Lung (tissue), 11 donors: ENCODE measurements at regions not wholly inside any gene's neighbourhood (a gene's known extent, or its start where the extent isn't known, plus 50 kb on each side); places are given as distances from the start of the nearest gene placed in this dataset.

Experiments
- ATAC-seq: fragments of 200-7000 bp; cut with Tn5 transposase; one replicate; pipeline ENCODE4 v1.9.1; 2020; ENCODE audit warnings: moderate number of reproducible peaks; ENCODE audit not compliant: insufficient read depth, low FRiP score
- DNase-seq, 3 donors: peaks; one replicate each; pipeline ENCODE4 v3.0.0-alpha.2; 2013 to 2017
- H3K27ac ChIP-seq, 2 donors: one replicate each; pipeline ENCODE4 v1.5.1; 2013; ENCODE audit warnings: mild to moderate bottlenecking in 2 of 2, moderate library complexity in 2 of 2, control low read depth in 1 of 2, inconsistent platforms in 1 of 2, low read depth in 1 of 2, low read length in 1 of 2
- H3K27me3 ChIP-seq, 3 donors: one replicate each; pipeline ENCODE4 v1.5.1; 2013; ENCODE audit warnings: low read length in 2 of 3; ENCODE audit not compliant: control insufficient read depth in 3 of 3, insufficient read depth in 3 of 3
- H3K36me3 ChIP-seq, 4 donors: one replicate each; pipeline ENCODE4 v1.5.1; 2013; ENCODE audit warnings: low read length in 4 of 4, mild to moderate bottlenecking in 1 of 4, moderate library complexity in 1 of 4; ENCODE audit not compliant: control insufficient read depth in 4 of 4, insufficient read depth in 4 of 4
- H3K4me1 ChIP-seq, 5 donors: one replicate each; pipeline ENCODE4 v1.5.1; 2013; ENCODE audit warnings: low read length in 5 of 5, mild to moderate bottlenecking in 2 of 5, moderate library complexity in 1 of 5; ENCODE audit not compliant: control insufficient read depth in 5 of 5, insufficient read depth in 5 of 5
- H3K4me3 ChIP-seq: one replicate; pipeline ENCODE4 v1.5.1; 2013; ENCODE audit warnings: mild to moderate bottlenecking, control low read depth, moderate library complexity
- H3K9ac ChIP-seq, 2 donors: one replicate each; pipeline ENCODE4 v1.5.1; 2013; ENCODE audit warnings: low read length in 2 of 2, control low read depth in 1 of 2; ENCODE audit not compliant: insufficient read depth in 1 of 2
- H3K9me3 ChIP-seq, 4 donors: one replicate each; pipeline ENCODE4 v1.5.1; 2013; ENCODE audit warnings: low read length in 3 of 4, mild to moderate bottlenecking in 1 of 4, moderate library complexity in 1 of 4; ENCODE audit not compliant: control insufficient read depth in 4 of 4, insufficient read depth in 3 of 4
- WGBS, 2 donors: extraction: QIAGEN DNeasy Blood & Tissue Kit; methylation state at CpG; one replicate each; pipeline ENCODE4 v1.1.7; 2013; 5-methylcytosine and 5-hydroxymethylcytosine counted together
- TF ChIP-seq, protein P1 (sequence below): IDR thresholded peaks from 2 replicates; pipeline ENCODE4 v1.5.1; 2012; ENCODE audit warnings: mild to moderate bottlenecking; ENCODE audit errors: control extremely low read depth, extremely low read depth
- donor health status: control.
- donor health status: control.
- donor health status: Bipolar disorder and iron deficiency.
- donor health status: healthy.
- donor health status: DM: yes; HTN: yes; CAD: no.

DNA sequence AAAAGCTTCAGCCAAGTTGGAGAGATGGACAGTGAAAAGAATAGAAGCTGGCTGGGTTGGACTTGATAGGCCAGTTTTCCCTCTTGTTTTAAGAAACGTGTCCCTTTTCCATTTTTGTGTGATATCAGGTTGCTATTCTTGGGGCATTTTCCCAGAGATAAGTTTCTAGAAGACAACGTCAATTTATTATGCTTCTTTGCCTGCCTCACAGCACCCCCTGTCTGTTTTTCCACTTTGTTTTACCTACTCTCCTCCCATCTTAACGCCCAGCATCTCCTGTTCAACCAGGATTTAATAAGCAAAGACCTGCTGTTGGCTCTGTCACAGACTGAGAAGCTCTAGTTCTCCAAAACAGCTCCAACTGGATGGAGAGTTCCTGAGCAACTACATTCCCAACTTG lies 317.8 kb upstream of the ZNF521 start:
- H3K9ac ChIP-seq: no peak overlapping the region
- WGBS, 2 donors: 48 to 66% methylated on average over 3 of the region's 3 CpGs

DNA sequence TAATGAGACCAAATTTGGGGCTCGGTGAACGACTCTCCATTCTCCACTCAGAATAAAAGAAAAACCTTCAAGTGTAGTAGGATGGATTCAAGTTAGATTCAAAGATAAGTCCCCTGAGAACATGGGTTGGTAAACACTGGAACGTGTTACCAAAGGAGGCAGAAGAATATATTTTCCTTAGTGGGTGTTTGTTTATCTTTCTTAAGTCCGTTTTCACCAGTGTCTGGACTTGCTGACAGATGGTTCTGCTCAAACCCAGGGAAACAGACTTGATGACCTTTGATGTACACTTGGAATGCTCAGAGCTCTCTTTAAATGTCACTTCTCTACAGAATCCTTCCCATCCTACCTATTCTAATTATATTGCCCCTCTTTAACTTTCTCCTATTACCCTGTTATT lies 310.3 kb upstream of the ZNF521 start:
- H3K27me3 ChIP-seq: no peaks in the 10 kb centered on the region
- H3K4me1 ChIP-seq: peaks cover 0 to 16% (median 0%) of the 10 kb centered on the region in 5 donors
- TF ChIP-seq, protein P1, sequence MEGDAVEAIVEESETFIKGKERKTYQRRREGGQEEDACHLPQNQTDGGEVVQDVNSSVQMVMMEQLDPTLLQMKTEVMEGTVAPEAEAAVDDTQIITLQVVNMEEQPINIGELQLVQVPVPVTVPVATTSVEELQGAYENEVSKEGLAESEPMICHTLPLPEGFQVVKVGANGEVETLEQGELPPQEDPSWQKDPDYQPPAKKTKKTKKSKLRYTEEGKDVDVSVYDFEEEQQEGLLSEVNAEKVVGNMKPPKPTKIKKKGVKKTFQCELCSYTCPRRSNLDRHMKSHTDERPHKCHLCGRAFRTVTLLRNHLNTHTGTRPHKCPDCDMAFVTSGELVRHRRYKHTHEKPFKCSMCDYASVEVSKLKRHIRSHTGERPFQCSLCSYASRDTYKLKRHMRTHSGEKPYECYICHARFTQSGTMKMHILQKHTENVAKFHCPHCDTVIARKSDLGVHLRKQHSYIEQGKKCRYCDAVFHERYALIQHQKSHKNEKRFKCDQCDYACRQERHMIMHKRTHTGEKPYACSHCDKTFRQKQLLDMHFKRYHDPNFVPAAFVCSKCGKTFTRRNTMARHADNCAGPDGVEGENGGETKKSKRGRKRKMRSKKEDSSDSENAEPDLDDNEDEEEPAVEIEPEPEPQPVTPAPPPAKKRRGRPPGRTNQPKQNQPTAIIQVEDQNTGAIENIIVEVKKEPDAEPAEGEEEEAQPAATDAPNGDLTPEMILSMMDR: no peak
- peak; percentile 19 to 70 (median 65) for DNase-seq
- no peaks in the 10 kb centered on the region for H3K9me3 ChIP-seq
- H3K27ac ChIP-seq: no peak overlapping the region
- ATAC-seq: no peak
- no peaks in the 10 kb centered on the region for H3K36me3 ChIP-seq
- 28 to 59% methylated on average over 4 of the region's 4 CpGs for WGBS, 2 donors
- no peak overlapping the region for H3K4me3 ChIP-seq
- H3K9ac ChIP-seq: no peak overlapping the region

More for the DNA sequence above, 317.8 kb upstream of the ZNF521 start:
- Histone ChIP-seq H3K36me3 (no peaks in the 10 kb centered on the region), H3K4me3 (no peak overlapping the region), H3K9me3 (no peaks in the 10 kb centered on the region), H3K27ac (no peak overlapping the region), H3K4me1 (no peaks in the 10 kb centered on the region), H3K27me3 (no peaks in the 10 kb centered on the region)
- ATAC-seq (no peak), DNase-seq (no peak)
- TF ChIP-seq, protein P1: no peak

DNA sequence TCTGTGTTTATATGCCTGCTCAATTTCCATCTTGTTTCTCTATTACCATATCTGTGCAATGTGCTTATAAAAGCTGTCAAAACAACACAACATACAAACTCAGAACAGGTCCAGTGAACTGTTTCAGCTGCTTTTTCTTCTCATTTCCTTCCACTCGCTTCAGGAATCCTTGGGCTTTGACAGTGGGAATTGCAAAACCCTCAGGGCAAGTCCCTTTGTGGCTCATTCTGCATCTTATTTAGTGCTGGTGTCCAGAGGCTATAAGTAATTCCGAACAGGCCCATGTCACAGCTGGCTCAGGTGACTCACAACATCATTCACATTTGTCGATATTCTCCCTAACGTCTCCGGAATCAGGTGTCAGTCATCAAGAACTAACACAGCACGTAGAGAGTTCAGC lies 309.9 kb upstream of the ZNF521 start:
- Histone ChIP-seq H3K27ac (no peak overlapping the region), H3K27me3 (no peaks in the 10 kb centered on the region), H3K9ac (no peak overlapping the region), H3K4me3 (no peak overlapping the region), H3K36me3 (no peaks in the 10 kb centered on the region), H3K9me3 (no peaks in the 10 kb centered on the region), H3K4me1 (peaks cover 0 to 16% (median 0%) of the 10 kb centered on the region in 5 donors)
- TF ChIP-seq, protein P1: no peak
- WGBS, 2 donors: 56 to 65% methylated on average over 6 of the region's 6 CpGs
- ATAC-seq: no peak
- peak in 2 of 3 donors; percentile 55 to 65 for DNase-seq

DNA sequence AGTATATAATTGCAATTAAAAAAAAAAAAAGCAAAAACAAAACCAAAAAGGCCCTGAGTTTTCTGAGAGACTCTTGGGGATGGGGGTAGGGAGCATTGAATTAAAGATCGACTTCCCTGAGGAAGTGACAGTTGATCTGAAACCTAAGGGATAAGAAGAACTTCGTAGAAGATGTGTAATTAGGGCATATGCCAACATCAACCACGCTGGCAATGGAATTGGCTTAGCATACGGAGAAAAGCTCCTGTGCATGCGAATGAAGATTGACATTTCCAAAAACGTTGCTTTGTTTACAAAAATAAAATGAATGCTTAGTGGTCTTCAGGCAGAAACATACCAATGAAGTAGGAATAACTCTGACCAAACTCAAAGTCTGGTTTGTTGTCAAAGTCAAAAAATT lies 307.6 kb upstream of the ZNF521 start:
- Histone ChIP-seq H3K9ac (no peak overlapping the region), H3K36me3 (no peaks in the 10 kb centered on the region), H3K4me3 (no peak overlapping the region), H3K27ac (no peak overlapping the region), H3K4me1 (peaks cover 0 to 16% (median 0%) of the 10 kb centered on the region in 5 donors), H3K9me3 (no peaks in the 10 kb centered on the region), H3K27me3 (no peaks in the 10 kb centered on the region)
- 86 to 89% methylated on average over 6 of the region's 6 CpGs for WGBS, 2 donors
- ATAC-seq (no peak), DNase-seq (no peak)
- TF ChIP-seq, protein P1: no peak
